Activated naive CD4-positive, alpha-beta T cell treated with Interleukin-2 at 50 U/mL for 16 hours (primary cell): ENCODE measurements at regions not wholly inside any gene's neighbourhood (a gene's known extent, or its start where the extent isn't known, plus 50 kb on each side); places are given as distances from the start of the nearest gene placed in this dataset.

Source experiments
- DNase-seq: peaks from one replicate; pipeline ENCODE4 v3.0.0-alpha.2; 2020

DNA sequence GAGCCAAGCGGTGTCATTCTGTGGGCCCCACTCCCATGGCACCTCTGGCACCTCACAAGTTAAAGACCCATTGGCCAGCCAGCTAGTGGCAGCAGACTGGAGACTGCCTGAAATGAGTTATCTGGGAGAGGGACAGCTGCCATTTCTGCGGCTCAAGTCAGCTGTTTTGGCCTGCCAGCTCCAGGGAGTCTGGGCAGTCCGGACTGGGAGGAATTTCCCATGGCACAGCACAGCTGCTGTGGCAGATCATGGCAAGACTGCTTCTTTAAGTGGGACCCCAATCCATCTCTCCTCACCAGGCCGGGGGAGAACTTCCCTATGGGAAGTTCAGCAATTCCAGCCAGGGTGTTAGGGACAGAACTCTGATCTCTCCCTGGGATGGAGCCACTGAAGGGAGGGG, 2187.6 kb upstream of the CELF4 start:
- no peak for DNase-seq

DNA sequence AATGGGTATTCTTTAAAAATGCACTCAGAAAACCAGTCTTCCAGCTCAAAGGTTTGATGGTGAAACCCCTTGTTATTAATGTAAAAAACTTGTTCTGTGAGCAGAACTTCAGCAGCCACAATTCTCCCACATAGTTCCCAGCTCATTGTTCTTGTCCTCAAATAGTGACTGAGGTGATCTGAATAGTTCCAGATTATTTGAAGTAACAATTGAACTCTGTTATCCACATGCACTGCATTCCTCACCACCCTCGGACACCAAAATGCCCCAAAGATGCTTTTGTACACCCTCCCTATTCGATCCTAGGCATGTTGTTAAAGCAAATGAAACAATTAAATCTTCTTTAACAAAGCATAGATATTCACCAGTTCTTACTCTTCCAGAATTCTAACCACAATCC, 2186.8 kb upstream of the CELF4 start:
- DNase-seq = no peak

DNA sequence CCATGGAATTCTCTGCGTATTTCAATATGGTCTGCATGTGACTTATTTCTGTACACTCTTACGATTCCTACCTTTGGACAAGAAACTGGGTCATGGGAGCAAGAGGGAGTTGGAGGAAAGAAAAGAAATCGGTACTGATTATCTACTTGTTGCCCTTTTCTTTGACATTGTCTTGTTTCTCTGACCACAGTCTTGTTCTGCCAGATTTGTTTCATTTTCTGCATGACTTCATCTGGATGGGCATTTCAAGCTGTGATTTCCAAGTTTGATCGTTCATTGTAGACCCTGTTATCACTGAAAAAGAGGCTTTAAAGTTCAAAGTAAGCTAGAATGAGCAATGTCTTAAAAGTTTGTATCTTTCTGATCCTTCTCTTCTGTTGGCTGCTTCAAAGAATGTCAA, 2186.3 kb upstream of the CELF4 start:
- no peak for DNase-seq

DNA sequence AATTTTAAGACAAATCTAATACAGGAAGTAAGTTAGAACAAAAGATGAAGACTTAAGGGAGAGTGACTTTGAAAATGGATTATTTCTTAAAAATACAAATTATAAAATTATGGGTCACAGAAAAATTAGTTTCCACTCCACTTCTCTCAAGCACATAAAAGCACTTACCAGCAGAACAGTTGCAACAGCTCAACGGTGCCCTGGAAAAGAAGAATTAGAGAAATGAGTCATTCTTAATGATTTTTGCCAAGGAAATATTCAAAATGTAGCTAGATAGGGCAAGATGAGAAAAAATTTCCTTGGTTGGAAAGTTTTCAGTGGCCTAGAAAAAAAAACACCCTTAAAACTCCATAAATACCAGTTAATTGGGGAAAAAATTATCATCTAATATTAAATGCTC, 2185.6 kb upstream of the CELF4 start:
- no peak for DNase-seq

GRCh38 chr18:39749154-39749553, 2183.6 kb upstream of the CELF4 start:
- DNase-seq = no peak

DNA sequence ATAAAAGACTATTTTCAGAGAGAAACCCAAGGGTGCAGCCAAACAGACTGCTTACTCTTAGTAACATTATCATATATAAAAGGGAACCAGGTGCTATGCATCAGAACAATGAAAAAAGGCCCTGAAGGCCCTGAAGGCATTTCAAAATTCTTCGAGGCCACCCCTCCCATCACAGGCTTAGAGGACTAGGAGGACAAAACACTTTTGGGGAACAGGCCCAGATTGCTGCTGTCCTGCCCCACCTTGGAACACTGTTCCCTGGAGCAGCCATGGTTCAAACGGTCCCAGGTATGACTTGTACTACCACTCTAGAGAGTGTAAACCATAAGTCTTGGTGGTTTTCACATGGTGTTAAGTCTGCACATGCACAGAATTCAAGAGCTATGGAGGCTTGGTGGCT, 2183.1 kb upstream of the CELF4 start:
- no peak for DNase-seq

DNA sequence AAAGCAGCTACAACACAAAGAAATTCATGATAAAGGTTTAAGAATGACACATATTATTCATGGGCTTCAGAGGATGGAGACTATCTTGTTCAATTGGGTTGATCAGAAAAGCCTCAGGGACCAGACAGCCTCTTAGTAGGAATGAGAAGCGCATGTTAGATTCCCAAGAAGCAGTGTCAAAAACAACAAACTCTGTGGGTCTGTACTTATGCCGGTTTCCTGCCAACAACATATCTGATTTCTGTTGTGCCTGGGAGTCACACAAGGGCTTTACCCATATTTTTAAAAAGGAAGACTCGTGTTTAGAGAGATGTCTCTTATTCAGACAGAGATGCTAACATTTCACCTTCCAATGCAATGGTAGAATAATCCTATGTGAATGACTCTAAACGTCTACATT, 2180.6 kb upstream of the CELF4 start:
- DNase-seq = no peak

- DNase-seq = no peak
These were observed 2177.9 kb upstream of the CELF4 start for GRCh38 chr18:39743463-39743862.

DNA sequence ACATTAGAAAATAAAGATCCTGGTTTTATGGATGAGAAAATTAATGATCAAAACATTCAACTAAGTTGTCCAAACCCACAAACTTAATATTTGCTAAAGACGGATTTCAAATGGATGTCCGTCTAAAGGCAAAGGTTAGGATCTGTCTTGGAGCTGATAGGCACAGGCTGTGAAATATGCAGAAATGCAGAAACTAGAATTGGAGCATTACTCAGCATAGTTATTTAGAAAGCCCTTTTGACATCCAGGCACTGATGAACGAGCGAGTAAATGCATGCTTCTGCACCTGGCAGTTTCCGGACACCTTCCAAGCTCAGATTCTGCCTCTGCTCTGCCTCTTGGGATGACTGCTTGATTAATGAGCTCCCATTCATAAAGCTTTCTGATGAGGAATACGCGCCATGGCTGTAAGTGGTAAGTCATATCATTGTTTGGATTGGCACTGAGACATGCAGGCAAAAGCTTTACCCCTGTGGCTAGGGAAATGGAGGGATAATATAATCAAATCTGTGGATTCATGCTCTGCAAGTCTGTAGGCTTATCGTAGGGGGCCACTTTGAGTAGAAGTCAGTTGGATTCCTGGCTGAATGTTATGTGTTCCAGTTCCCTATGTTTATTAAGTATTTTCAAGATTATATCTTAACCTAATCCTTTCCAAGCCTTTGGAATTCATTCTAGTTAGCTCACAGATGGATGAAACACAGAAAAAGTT, 2176.3 kb upstream of the CELF4 start:
- DNase-seq = no peak

- no peak for DNase-seq
These were observed 2172.3 kb upstream of the CELF4 start for GRCh38 chr18:39737869-39738268.

GRCh38 chr18:39732918-39733317, 2167.3 kb upstream of the CELF4 start:
- DNase-seq = no peak

GRCh38 chr18:39730606-39731005, 2165.0 kb upstream of the CELF4 start:
- no peak for DNase-seq

DNA sequence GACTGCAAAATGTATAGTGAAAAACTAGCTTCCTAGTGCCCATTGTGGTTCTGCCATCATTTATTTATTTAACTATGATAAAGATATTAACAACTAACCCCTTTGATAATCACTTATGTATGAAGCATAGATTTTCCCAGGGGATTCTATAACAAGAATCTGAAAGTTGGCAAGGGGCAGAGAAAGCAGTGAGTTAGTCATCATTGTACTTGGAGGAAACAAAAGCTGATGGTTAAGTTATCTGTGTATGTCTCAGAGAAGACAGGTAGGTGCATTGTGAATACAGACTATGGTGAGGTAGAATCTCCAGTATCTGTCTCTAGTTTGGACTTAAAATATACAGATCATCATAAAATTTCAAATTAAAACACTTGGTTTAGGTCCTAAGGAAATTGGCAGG, 2159.1 kb upstream of the CELF4 start:
- DNase-seq = no peak

- no peak for DNase-seq
These were observed 2156.1 kb upstream of the CELF4 start for GRCh38 chr18:39721712-39722111.

GRCh38 chr18:39713961-39714360, 2148.4 kb upstream of the CELF4 start:
- no peak for DNase-seq

GRCh38 chr18:39711701-39712100, 2146.1 kb upstream of the CELF4 start:
- no peak for DNase-seq

DNA sequence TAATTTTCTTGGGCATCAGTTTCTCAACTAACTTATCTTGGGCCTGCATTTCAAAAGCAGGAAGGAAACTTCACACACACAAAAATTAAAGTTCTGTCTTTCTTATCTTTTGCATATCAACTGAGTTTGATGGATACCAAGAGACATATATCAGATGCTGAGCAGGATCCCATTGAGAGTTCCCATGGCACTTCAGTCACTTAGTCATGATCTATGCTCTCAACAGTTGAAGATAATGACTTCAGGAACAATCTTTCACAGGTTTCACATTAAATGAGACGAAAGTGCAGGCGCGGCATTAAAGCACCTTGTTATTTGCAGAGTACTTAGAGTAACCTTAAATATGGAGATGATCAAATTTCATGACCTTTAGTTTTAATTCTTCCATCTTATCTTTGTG, 2139.8 kb upstream of the CELF4 start:
- DNase-seq = no peak

DNA sequence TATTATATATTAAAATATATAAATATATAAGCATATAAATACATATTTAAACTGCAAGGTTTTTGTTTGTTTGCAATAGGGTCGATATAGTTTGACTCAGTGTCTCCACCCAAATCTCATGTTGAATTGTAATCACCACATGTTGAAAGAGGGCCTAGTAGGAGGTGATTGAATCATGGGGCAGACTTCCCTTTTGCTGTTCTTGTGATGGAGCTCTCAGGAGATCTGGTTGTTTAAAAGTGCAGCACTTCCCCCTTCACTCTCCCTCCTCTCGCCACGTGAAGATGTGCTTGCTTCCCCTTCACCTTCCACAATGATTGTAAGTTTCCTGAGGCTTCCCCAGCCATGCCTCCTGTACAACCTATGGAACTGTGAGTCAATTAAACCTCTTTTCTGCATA, 2137.3 kb upstream of the CELF4 start:
- no peak for DNase-seq

DNA sequence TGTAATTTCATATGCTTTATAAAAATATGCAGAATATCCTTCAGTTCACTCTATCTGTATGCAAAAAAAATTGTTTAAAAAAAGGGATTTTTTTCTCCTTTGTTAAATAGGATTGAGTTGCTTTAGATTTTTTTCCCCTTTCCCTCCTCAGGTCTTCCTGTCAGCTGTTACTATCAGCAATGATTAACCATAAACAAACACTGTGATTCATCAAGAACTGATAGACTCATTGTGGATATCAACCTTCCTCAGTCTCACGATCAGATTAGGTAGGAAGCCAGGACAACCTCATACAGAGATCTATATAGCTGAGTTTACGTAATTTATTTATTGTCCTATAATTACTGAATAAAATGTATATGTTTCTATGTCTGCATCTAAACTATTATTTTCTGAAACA, 2136.2 kb upstream of the CELF4 start:
- DNase-seq = no peak

DNA sequence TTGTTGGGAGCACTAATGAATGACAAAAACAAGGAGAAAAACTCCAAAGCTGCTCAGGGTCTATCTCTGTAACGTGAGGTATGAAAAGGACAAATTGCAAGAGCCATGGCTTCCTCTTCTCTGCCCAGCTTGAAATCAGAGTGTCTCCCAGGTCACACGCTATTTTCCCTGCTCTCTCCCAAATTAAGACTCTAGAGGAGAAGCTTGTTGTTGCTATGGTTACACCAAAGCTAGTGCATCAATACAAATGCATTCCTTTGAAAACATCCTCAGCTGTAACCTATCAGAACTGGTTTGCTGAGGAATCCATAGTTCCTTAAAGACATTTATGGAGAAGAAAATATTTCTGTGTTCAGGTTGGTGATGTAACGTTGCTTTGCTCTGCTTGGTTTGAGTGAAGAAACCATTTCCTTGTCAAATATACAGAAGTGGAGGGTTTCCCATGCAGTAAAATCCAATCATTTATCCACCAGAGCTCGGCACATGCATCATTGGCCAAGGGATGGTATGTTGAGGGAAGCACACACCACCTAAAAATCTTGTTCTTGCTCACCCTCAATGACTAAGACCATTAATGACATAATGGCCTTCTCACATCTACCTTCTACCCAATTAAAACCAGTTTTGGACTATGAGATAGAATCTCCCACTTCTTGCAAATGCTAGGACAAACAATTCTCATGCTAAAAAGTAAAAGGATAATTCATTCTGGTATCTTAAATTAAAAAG, 2135.6 kb upstream of the CELF4 start:
- no peak for DNase-seq

DNA sequence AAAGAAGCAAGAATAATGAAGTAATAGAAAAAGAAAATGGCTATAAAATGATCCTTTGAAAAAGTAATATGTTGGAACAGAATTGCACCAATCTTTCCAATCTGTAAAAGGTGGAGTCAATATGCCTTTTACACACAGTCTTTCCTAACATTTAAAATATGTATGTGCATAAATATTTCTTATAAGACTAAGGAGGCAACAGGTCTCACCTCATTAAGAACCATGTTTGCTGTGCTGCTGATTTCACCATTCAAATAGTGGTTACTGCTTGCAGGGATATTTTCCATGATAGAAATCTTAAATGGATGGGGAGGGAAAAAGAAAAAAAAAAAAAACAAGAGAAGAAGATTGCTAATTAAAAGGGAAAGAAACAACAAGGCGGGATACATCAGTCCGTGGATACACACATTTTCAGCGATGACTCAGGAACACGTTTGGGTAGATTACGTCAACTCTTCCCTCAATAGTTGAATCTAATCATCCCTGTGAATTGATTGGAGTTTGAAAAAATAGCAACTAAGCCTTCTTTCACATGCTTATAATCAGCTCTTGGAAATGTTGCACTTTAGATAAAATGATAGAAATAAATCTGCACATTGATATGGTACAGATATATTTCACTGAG, 2133.9 kb upstream of the CELF4 start:
- no peak for DNase-seq

GRCh38 chr18:39698436-39698835, 2132.8 kb upstream of the CELF4 start:
- DNase-seq = no peak

DNA sequence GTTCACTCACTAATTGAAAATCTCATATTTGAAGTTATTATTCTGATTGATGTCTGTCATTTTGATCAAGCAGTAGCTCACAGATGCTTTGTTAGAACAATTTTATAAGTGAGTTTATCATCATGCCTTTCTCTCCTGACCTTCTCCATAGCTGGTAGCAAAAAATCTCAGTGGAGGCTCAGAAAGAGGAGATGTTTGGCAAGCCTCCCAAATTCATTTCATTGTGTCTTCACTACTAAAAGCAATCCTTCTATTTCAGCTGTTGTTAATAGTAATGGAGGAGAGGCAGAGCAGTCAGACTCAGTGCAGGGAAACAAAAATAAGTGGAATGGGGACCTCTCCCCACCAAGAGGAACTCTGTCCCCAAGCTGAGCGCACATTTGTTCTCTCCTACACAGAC, 2127.8 kb upstream of the CELF4 start:
- DNase-seq = no peak

GRCh38 chr18:39692367-39693015, 2126.9 kb upstream of the CELF4 start:
- no peak for DNase-seq
